Lower leg skin (tissue), 3 donors: ENCODE measurements at regions not wholly inside any gene's neighbourhood (a gene's known extent, or its start where the extent isn't known, plus 50 kb on each side); places are given as distances from the start of the nearest gene placed in this dataset.

Experiments used
- CTCF ChIP-seq, 3 donors: fragments of 450-650 bp; IDR thresholded peaks; one replicate each; pipeline ENCODE4 v1.5.1; 2016; ENCODE audit warnings: antibody characterized with exemption in 3 of 3, mild to moderate bottlenecking in 3 of 3, moderate library complexity in 2 of 3
- POLR2A ChIP-seq, 2 donors: fragments of 450-650 bp; IDR thresholded peaks; one replicate each; pipeline ENCODE4 v1.6.1; 2016 to 2017; ENCODE audit warnings: antibody characterized with exemption in 2 of 2, mild to moderate bottlenecking in 1 of 2, moderate library complexity in 1 of 2

GRCh38 chr6:167232356-167232755 is 58.8 kb upstream of the UNC93A start:
- no peak for TF ChIP-seq CTCF (IDR thresholded peaks at IDR 0.05)
- TF ChIP-seq POLR2A (IDR thresholded peaks at IDR 0.05) = no peak
